ENCODE measurements at regions not wholly inside any gene's neighbourhood (a gene's known extent, or its start where the extent isn't known, plus 50 kb on each side); places are given as distances from the start of the nearest gene placed in this dataset.

DNA sequence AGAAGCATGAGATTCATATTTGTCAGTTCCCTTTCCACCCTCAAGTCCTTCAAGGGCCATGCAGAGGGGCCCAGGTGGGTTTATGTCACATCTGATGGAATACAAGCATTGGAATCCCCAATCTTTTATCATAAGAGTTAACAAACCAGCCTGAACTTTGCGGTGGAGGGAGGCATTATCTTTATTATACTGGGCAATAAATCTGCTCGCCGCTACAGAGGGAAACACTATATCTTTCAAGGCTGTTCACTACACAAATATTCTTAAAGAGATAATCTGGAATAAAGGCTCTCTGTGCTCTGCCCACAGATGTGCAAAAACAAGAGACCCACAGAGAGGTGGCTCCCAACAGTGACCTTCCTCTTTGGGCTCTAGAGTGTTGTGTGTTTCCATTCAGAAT lies 153.6 kb upstream of the PLEKHA5 start:
- DNase-seq = no peak

DNA sequence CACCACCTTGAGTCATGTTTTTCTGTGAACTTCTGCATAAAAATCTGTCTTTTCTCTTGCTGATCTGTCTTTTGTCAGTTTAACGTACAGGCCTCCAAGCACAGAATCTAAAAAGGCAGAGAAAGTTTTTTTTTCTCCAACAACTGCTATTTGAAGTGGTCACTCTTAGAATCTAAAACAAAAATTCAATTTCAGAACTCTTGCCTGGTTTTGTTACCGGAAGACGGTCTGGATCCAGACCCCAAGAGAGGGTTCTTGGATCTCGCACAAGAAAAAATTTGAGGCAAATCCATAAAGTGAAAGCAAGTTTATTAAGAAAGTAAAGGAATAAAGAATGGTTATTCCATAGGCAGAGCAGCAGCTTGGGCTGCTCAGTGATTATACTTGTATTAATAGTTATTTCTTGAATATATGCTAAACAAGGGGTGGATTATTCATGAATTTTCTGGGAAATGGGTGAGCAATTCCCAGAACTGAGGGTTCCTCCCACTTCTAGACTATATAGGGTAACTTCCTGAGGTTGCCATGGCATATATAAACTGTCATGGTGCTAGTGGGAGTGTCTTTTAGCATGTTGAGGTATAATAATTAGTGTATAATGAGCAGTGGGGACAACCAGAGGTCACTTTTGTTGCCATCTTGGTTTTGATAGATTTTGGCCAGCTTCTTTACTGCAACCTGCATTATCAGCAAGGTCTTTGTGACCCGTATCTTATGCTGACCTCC lies 150.0 kb upstream of the PLEKHA5 start:
- DNase-seq = no peak

DNA sequence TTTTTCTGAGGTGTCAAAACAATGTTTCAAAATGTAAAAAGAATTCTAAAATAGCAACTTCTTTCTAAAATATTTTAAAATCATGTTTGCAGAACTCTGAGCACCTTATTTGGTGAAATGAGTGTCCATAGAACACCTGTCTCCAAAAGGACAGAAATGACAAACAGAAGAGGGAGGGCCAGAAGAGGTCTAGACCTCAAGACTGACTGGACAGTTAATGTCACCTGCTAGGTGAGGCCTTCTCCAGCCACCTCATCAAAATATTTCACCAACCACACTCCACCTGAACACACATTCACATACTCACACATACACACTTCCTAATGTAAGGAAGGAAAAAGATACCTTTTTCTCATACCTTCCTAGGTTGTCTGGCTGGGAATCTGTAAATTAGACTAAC lies 147.8 kb upstream of the PLEKHA5 start:
- no peak for DNase-seq

DNA sequence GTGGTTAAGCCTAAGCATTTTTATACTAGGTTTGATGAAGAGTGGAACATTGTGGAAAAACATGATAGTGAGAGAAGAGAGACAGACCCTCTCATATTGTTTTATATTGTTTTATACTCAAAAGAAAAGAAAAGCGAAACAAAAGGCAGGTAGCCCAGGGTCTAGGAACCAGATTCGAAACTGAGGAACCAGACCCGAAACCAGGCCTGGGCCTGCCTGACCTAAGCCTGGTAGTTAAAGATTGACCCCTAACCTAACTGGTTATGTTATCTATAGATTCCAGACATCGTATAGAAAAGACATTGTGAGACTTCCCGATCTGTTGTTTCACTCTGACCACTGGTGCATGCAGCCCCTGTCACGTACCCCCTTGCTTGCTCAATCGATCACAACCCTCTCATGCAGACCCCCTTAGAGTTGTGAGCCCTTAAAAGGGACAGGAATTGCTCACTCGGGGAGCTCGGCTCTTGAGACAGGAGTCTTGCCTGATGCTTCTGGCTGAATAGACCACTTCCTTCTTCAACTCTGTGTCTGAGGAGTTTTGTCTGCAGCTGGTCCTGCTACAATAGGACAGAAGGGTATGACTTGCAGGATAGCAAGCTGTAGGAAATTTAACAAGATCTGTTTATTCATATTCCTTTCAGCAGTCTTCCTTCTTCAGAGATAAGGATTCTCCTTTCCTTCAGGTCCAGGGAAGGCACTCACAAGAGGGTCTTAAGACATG lies 147.1 kb upstream of the PLEKHA5 start:
- DNase-seq = no peak

DNA sequence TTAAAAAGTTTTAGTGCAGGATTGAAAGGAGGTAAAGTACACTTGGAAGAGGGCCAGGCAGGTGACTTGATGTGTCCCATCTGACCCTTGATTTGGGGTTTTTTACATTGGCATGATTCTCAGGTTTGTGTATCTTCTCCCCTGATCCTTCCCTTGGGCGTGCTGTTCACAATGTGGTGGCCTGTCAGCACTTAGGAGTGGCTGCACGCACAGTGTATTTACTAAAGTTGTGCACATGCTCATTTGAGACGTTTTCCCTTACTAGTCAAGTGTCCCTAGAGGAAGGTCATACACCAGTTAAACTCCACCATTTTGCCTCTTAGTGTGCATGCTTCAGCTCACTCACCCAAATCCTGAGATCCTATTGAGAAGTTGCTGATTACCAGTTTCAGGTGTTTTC lies 145.7 kb upstream of the PLEKHA5 start:
- DNase-seq = no peak

DNA sequence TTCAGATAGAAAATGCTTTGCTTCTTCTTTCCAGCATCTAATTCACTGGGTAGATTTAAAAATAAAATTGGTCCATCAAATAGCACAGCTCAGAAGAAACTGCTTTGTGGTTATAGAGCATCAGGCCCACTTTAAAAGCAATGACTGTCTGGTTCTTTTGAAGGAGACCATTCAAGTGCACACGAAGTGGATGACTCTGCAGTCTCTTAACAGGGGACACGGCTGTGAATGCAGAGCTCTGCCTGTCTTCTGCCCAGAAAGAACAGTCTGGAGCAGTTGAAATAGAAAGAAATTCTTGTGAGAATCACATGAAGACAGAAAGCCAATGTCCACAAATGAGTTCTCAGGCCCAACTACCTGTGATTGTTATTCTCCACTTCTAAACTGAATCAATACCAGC lies 138.7 kb upstream of the PLEKHA5 start:
- no peak for DNase-seq

DNA sequence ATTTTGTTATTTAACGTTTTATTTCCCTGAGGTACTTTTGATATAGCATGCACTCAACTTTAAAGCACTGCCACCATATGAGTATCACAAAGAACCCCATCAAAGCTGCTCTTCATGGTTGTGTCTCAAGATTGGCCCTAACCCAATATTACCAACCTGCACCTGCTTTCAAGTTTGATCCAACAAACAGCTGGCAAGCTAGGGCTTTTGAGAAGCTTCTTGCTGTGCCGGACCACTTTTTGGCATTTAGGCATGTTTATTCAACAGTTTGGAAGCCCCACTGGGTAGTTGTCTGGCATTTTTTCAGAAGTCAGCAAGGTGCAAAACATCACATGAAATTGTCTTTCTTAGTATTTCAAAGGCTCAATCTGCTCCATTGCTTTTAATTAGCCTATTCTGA lies 137.2 kb upstream of the PLEKHA5 start:
- no peak for DNase-seq

DNA sequence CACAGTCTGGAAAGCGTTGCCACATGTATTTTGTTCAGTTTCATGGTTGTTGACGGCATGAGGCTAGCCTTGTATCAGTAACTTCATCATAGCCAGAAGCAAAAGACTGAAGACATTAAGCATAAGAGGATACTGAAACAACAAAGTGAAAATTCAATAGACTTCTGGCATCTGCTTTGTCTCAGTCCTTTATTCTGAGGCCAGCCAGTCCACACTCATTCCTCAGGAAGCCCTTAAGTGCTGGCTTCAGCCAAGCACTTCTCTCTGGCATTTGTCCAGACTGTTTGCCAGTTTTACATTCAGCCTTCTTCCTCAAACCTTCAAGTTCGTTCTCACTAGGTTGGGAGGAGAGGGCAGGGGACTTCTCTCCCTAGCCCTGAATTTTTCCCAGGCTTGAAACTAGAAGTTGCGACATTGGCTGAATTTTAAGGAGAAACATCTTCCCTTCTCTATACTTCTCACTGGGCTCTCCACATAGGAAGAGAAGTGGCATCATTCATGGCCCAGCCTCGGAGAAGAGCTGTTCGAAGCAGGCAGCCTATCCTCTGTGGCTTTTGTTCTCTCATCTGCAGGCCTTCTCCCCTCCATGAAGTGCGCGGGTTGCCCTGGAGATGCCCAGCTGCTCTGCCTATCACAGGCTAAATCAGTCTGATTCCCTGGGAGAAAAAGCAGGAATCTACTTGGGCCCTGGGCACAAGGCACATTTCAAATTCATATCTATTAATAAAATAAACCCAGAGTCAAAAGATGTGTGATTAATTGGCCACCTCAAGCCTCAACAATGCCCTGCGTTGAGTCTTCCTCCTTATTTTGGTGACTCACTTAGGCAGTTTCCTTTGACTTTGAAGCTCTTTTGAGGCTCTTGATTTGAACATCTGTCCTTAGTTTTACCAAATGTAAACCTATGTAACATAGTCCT lies 130.9 kb upstream of the PLEKHA5 start:
- DNase-seq = no peak

DNA sequence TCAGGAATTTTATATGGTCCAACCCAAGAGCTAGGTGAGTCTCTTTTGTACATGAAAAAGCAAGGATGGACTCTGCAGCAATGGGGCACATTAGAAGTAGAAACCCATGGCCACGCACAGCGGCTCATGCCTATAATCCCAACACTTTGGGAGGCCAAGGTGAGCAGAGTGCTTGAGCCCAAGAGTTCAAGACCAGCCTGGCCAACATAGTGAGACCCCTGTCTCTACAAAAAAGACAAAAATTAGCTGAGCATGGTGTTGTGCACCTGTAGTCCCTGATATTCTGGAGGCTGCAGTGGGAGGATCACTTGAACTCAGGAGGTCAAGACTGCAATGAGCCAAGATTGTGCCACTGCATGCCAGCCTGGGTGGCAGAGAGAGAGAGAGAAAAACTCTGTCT lies 128.7 kb upstream of the PLEKHA5 start:
- no peak for DNase-seq

DNA sequence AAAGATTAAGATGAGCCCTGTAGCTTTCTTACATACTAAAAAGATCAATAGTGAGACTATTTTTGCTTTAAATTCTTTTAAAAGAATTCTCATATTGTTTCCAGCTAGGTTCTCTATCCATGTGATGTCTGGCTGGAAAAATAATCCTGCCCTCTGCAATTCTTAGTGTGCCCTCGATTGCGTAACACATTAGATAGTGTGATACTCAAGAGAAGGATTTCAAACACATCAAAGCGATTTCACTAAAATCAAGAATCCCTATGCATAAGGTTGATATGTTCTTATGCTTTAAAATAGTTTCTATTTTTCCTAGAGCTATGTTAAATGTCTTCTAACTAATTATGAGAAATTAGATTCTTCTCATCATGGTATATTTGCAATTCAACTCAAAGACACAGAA lies 127.3 kb upstream of the PLEKHA5 start:
- DNase-seq = no peak

DNA sequence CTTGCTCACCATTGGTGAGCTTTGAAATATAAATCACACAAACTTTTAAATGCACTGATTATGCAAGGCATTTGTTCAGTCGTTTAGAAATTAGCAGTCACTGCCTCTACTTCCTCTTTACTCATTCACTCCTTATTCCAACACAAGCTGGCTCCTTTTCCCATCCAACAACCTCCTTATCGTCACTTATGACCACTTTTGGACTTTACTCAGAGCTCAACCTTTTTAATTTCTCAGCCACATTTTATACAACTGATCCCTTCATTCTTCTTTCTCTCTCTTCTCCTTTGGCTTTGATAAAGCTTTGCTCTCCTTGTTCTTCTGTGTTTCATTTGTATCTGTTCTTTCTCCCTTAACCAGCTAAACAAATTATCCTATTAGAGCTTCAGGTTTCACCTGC lies 126.4 kb upstream of the PLEKHA5 start:
- no peak for DNase-seq

DNA sequence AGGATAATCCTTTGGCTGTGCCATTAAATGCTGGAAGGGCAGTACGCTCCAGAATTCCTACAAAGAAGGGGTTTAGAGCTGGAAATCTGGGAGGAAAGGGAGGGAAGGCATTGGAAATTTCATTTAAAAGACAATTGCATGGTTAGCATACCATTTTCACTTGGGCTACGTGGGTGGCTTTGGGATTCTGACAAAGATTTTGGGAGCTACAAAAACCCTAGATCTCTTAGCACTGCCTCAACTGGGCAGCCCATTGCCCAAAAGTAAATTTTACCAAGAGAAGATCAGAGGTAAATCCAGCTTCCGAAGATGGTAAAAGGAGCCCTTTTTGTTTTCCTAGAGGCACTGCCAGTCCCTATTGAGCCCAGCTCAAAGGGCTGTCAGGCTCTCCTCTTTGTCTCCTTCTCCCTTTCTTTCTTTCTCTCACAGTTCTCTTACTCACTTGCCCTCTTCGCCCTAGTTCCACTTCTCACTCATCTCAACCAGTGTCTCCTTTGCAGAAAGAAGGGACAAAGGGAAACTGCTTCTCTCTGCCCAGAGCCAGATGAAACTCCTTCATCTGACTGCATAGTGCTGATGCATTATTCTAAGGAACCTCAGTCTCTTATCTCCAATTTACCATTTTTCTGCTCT lies 125.4 kb upstream of the PLEKHA5 start:
- no peak for DNase-seq

DNA sequence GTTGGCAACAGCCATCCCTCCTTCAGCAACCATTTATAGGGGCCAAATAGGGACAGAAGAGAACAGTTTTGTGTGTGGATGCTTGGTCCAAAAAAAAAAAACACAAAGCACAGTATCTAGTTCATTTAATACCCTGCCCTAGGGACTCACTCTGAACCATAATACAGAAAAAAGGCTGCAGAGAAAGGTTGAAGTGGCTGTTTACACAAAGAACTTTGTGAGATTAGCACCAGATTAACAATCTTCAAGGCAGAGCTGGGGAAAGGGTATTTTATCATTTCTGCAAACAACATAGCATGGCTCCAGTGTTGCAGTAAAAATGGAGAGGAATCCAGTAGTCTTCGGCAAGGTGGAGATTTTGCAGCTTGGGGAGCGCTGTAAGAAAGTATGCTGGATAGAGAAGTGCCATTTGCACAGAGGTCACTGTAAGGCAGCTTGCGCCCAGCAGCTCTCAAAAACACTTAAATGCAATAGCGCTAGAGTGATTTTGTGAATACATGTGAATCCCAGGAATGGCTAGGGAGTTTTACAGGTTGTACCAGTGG lies 124.2 kb upstream of the PLEKHA5 start:
- no peak for DNase-seq

DNA sequence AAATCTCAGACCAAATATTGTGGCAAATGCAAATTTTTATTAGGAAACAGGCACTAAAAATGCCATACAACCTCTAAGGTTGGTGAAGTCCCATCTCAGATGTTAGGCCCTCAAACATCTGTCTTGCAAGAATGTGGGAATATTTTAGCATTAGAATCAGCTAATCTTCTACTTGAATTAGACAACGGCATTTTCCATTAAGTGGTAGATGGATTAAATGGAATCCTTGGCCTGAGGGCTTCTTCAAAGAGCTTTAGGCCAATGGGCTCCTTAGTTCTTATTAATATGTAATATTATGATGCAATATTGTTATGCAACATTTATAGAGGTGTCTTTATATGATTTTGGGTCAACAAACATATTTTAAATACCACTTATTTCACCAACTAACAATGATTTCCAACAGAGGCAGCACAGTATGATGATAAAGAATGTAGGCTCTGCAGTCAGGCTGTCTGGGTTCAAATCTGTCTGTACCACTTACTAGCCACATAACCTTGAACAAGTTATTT lies 122.9 kb upstream of the PLEKHA5 start:
- no peak for DNase-seq

DNA sequence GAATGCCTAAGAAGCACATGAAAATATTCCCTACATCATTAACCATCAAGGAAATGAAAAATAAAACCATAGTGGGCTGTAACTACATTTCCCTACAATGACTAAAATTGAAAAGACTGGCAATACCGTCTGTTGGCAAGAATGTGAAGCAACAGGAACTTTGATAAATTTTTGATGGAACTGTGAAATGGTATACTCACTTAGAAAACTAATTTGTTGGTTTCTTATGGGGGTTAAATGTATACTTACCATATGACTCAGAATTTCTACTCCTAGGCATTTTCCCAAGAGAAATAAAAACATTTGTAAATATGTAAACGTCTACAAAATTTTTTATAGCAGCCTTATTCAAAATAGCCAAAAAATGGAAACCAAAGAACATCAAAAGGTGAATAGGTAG lies 121.4 kb upstream of the PLEKHA5 start:
- no peak for DNase-seq

DNA sequence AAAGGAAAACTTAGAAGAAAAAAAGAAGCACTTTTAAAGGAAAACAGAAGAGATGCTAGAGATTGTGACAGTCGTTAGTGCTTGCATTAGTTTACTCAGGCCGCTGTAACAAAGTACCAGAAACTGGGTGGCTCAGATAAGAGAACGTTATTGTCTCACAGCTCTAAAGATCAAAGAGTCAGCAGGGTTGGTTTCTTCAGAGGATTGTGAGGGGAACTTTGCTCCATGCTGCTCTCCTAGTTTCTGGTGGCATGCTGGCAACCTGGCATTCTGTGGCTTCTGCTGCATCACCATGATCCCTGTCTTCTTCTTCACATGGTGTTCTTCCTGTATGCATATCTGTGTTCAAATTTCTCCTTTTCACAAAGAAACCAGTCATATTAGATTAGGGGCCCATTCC lies 119.4 kb upstream of the PLEKHA5 start:
- DNase-seq = no peak

DNA sequence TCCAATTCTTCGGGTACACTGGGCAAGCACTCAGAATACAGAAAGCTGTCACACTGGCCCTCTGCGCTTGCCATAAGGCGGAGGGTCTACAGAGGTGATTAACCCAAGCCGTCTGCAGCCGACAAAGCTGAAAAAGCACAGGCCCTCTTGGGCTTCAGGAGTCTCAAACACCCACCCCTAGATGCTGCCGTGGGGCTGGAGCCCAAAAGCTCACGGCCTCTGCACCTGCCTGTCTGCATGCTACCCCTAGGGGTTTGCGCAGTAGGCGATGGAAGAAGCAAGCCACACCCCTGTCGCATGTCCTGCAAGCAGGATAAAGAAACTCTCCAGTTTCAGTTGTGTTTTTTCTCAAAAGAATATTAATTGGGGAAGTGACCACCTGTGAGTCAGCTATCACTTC lies 118.8 kb upstream of the PLEKHA5 start:
- DNase-seq = no peak

DNA sequence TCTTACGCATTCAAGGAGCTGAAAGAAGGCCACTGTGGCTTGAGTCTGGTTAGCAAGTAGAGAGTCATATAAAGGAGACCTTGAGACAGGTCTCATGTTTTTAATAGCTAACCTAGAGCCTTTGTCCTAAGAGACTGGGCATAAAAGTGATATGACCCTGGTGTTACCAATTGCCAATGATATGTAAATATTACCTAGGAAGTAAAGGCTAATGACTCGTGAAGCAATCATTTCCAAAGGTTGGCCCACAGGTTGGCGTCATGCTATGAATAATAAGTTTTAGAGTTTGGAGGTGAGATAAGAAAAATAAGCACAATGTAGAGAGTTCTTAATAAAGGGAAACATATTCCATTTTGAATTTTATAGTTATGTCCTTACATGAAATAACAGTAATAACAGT lies 116.6 kb upstream of the PLEKHA5 start:
- DNase-seq = no peak

DNA sequence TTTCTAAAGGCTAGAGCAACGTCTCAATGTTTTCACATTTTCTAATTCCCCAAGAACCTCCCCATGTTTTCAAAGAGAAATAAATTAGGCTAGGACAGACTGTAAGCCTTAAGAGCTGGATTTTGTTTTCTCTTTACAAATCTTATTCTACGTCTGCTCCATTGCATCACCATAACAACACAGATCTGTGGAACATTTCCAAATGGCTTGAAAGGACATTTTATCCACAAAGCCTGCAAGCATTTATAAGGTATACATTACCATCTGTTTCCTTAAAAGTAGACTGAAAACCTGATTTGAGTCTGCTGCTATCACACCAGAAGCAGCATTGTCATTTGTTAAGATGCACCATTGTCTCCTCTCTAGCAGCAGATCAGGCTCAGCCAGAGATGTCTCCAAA lies 115.3 kb upstream of the PLEKHA5 start:
- no peak for DNase-seq

DNA sequence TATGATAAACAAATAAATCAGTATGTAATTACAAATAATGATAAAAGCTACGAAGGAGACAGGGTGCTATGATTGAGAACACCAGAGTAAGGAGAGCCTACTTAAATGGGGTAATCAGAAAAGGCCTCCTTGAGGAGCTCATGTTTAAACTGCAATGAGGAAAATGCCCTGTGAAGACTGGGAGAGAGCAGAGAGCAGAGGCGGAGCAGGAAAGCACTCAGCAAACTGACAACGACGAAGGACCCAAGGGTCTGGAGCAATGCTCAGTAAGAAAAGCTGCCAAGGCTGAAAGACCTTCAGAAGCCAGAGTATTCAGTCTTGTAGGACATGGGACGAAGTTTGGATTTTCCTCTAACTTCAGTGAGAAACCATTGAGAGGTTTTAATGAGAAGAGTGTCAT lies 114.2 kb upstream of the PLEKHA5 start:
- no peak for DNase-seq

DNA sequence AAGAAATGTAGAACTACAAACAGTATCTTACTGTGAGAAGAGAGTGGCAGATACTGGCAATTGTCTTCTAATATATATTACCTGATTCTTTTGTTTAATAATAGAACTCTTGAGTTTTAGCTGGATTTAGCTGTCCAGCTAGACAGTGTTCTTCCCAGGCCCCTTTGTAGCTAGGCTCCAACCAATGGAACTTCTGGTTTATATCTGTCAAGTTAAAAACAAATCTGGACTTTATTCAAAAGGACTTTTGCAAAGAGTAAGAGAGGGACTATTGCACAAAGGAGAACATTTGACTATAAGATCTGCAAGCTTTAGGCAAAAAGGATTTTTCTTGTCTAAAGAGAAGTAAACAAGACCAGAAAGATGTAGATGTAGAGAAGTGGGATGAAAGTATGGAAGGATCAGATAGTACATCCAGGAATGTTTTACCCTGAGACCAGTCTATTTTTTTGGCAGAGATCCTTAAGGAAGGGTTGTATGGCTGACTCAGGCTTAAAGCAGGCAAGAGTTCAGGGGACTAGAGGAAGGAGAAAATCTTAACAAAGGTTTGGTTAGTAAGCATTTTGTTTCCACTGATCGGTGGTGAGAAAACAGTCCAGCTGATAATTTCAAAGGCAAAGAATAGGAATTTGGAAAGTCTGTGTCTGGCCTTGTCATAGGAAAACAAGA lies 111.1 kb upstream of the PLEKHA5 start:
- no peak for DNase-seq

DNA sequence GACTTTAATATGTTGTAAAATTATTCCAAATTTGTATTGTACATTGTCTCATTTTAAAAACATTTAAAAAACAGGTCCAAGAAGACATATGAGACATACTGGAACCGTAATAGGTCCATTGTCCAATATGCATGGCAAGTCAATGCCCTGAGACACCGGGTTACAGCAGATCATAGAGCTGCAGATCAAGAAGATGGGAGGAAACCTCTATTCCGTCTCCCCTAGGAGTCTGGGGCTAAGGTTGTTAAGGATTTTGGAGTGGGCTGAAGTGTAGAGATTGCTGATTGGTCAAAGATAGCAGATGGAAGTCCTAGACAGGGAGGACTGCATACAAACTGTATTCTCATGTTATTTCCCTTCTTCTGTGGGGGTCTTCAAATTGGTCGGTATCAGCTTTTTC lies 108.3 kb upstream of the PLEKHA5 start:
- no peak for DNase-seq

Data from activated gamma-delta T cell treated with Interleukin-2 at 50 U/mL for 16 hours (primary cell).